HepG2 (cell line): ENCODE measurements at regions not wholly inside any gene's neighbourhood (a gene's known extent, or its start where the extent isn't known, plus 50 kb on each side); places are given as distances from the start of the nearest gene placed in this dataset.

ENCODE experiments used
- ATAC-seq: fragments of 200-7000 bp; cut with Tn5 transposase; 3 replicates; pipeline ENCODE4 v1.9.1; 2020; ENCODE audit warnings: mild to moderate bottlenecking, moderate library complexity
- BruUV-seq: library from RNA; stranded (reverse); fragments of 400-500 nt; replicated peaks from 2 replicates; lab custom pipeline; 2021; lab: Mats Ljungman, UMichigan
- CTCF ChIA-PET: fragments of 300-600 bp; formaldehyde crosslinking; extraction: SDS; loops from one replicate; lab custom pipeline; 2021; ENCODE audit warnings: low total read pairs, inconsistent platforms, low intra/inter-chr PET ratio; lab: Yijun Ruan, JAX
- POLR2A ChIA-PET: fragments of 350-600 bp; sonication (Branson Sonifier 250); formaldehyde crosslinking; loops from one replicate; lab custom pipeline; 2020; ENCODE audit warnings: antibody characterized with exemption, inconsistent platforms; lab: Yijun Ruan, JAX
- DNase-seq: peaks from one replicate; pipeline ENCODE4 v3.0.0-alpha.2; 2015; ENCODE audit warnings: low spot score
- FAIRE-seq: peaks from 3 replicates; lab custom pipeline; 2011; peaks lifted over from hg19 to GRCh38; lab: Jason Lieb, UNC
- H2AFZ ChIP-seq: one replicate; pipeline ENCODE4 v1.6.1; 2011; ENCODE audit warnings: low read length, inconsistent platforms
- H3K27ac ChIP-seq: fragments of 300-600 bp; 3 replicates; pipeline ENCODE4 v1.8.0; 2011; ENCODE audit warnings: mixed run types, mild to moderate bottlenecking, mixed read lengths, low read length, inconsistent platforms; ENCODE audit not compliant: insufficient read depth; ENCODE audit errors: extremely low read length
- H3K27me3 ChIP-seq, 2 experiments: fragments of 200-600 bp in 1 of 2; 2 replicates in 1 of 2; 3 replicates in 1 of 2; pipeline versions ENCODE4 v1.6.0 to v1.8.0; 2011; ENCODE audit warnings: low read length in 2 of 2, mild to moderate bottlenecking in 2 of 2, moderate library complexity in 2 of 2, inconsistent platforms in 1 of 2; ENCODE audit not compliant: insufficient read depth in 2 of 2, control insufficient read depth in 1 of 2
- H3K36me3 ChIP-seq, 2 experiments: fragments of 200-600 bp in 1 of 2; replicated peaks in 1 of 2; 2 replicates in 1 of 2; 3 replicates in 1 of 2; pipeline versions ENCODE4 v1.5.1 to v1.8.0; 2011; ENCODE audit warnings: low read length in 2 of 2, inconsistent platforms in 1 of 2; ENCODE audit not compliant: insufficient read depth in 2 of 2, control insufficient read depth in 1 of 2
- H3K4me1 ChIP-seq: 2 replicates; pipeline ENCODE4 v1.5.1; 2012; ENCODE audit warnings: low read length, inconsistent platforms; ENCODE audit not compliant: insufficient read depth
- H3K4me2 ChIP-seq: 2 replicates; pipeline ENCODE4 v1.6.0; 2011; ENCODE audit warnings: low read depth, low read length, inconsistent platforms
- H3K4me3 ChIP-seq, 3 experiments: fragments of 200-600 bp in 1 of 3; sonication (generic), shearing (Covaris generic) in 1 of 3; replicated peaks in 1 of 3; 2 replicates each; pipeline ENCODE4 v1.5.1; 2011 to 2016; ENCODE audit warnings: low read length in 3 of 3, inconsistent platforms in 2 of 3, low read depth in 2 of 3, mild to moderate bottlenecking in 2 of 3, control low read depth in 1 of 3, mixed read lengths in 1 of 3; ENCODE audit not compliant: insufficient read depth in 1 of 3
- H3K79me2 ChIP-seq: one replicate; pipeline ENCODE4 v1.6.1; 2011; ENCODE audit warnings: low read length, inconsistent platforms; ENCODE audit not compliant: insufficient read depth
- H3K9ac ChIP-seq: 2 replicates; pipeline ENCODE4 v1.6.0; 2011; ENCODE audit warnings: mild to moderate bottlenecking, low read depth, low read length, inconsistent platforms; ENCODE audit not compliant: insufficient read depth
- H3K9me3 ChIP-seq: 2 replicates; pipeline ENCODE4 v1.5.1; 2012; ENCODE audit warnings: mild to moderate bottlenecking, low read length
- H4K20me1 ChIP-seq: 2 replicates; pipeline ENCODE4 v1.6.0; 2011; ENCODE audit warnings: inconsistent platforms, mild to moderate bottlenecking, low read length, moderate library complexity; ENCODE audit not compliant: insufficient read depth
- CCAR2 ChIP-seq: fragments of 200-400 bp; formaldehyde crosslinking; optimal IDR thresholded peaks from 2 replicates; pipeline ENCODE3; 2018; ENCODE audit warnings: low read depth, mild to moderate bottlenecking, low read length, moderate library complexity
- JARID2 ChIP-seq: sonication (generic); formaldehyde crosslinking; IDR thresholded peaks from 2 replicates; pipeline ENCODE4 v1.8.1; 2023; ENCODE audit warnings: missing genetic modification reagents, inconsistent platforms; ENCODE audit not compliant: insufficient replicate concordance
- KAT7 ChIP-seq: IDR thresholded peaks from 2 replicates; pipeline ENCODE4 v1.6.1; 2018; ENCODE audit warnings: borderline replicate concordance, missing compliant biosample characterization
- RELA ChIP-seq: sonication (generic); formaldehyde crosslinking; IDR thresholded peaks from 2 replicates; pipeline ENCODE4 v1.4.0; 2020; ENCODE audit warnings: missing genetic modification reagents
- RFXAP ChIP-seq: sonication (generic); formaldehyde crosslinking; IDR thresholded peaks from 2 replicates; pipeline ENCODE4 v1.4.0; 2020; ENCODE audit warnings: missing genetic modification reagents, borderline replicate concordance
- SAP130 ChIP-seq: IDR thresholded peaks from 2 replicates; pipeline ENCODE4 v1.6.1; 2016; ENCODE audit warnings: low read depth
- SSRP1 ChIP-seq: IDR thresholded peaks from 2 replicates; pipeline ENCODE4 v1.6.1; 2016; ENCODE audit warnings: control low read depth
- ZNF44 ChIP-seq: sonication (generic); formaldehyde crosslinking; IDR thresholded peaks from 2 replicates; pipeline ENCODE4 v1.5.1; 2020; ENCODE audit warnings: mild to moderate bottlenecking, missing genetic modification reagents
- ZNF709 ChIP-seq: sonication (generic); formaldehyde crosslinking; IDR thresholded peaks from 2 replicates; pipeline ENCODE4 v1.5.0; 2020; ENCODE audit warnings: mild to moderate bottlenecking, missing genetic modification reagents
- ZNF772 ChIP-seq: sonication (generic); formaldehyde crosslinking; IDR thresholded peaks from 2 replicates; pipeline ENCODE4 v1.5.0; 2020; ENCODE audit warnings: mild to moderate bottlenecking, missing genetic modification reagents
- WGBS: methylation state at CpG from one replicate; pipeline ENCODE4 v1.1.6; 2017; ENCODE audit warnings: low lambda C conversion rate; 5-methylcytosine and 5-hydroxymethylcytosine counted together
- in situ Hi-C: cut with HindIII; loops from 2 replicates; pipeline ENCODE4 v1.10.0; 2017; ENCODE audit warnings: low pct_unique_long_range_greater_than_20kb; ENCODE audit not compliant: extremely low pct_ligation_motif_present
- intact Hi-C: fragments of 100-400 bp; cut with micrococcal nuclease; formaldehyde crosslinking; loops from one replicate; pipeline ENCODE4 v1.10.0; 2022; ENCODE audit not compliant: unreplicated experiment
- TF ChIP-seq, protein P1 (sequence below): sonication (generic); formaldehyde crosslinking; IDR thresholded peaks from 2 replicates; pipeline ENCODE4 v1.4.0; 2020; ENCODE audit warnings: missing genetic modification reagents
- TF ChIP-seq, protein P2 (sequence below): sonication (generic); formaldehyde crosslinking; IDR thresholded peaks from 2 replicates; pipeline ENCODE4 v1.5.1; 2020; ENCODE audit warnings: mild to moderate bottlenecking, missing genetic modification reagents, borderline replicate concordance
- TF ChIP-seq, protein P3 (sequence below): IDR thresholded peaks from 2 replicates; pipeline ENCODE4 v1.6.1; 2016; ENCODE audit warnings: missing biosample characterization, missing genetic modification reagents, low read depth
- TF ChIP-seq, protein P4 (sequence below): sonication (generic); formaldehyde crosslinking; IDR thresholded peaks from 2 replicates; pipeline ENCODE4 v1.5.0; 2020; ENCODE audit warnings: missing genetic modification reagents
- TF ChIP-seq, protein P5 (sequence below): sonication (generic); formaldehyde crosslinking; IDR thresholded peaks from 2 replicates; pipeline ENCODE4 v1.8.0; 2023; ENCODE audit warnings: mild to moderate bottlenecking, missing genetic modification reagents
- TF ChIP-seq, protein P6 (sequence below): sonication (generic); formaldehyde crosslinking; conservative IDR thresholded peaks from 2 replicates; pipeline ENCODE4 v1.5.0; 2020; ENCODE audit warnings: missing genetic modification reagents
- TF ChIP-seq, protein P7 (sequence below): IDR thresholded peaks from 2 replicates; pipeline ENCODE4 v1.6.1; 2016; ENCODE audit warnings: mild to moderate bottlenecking

DNA sequence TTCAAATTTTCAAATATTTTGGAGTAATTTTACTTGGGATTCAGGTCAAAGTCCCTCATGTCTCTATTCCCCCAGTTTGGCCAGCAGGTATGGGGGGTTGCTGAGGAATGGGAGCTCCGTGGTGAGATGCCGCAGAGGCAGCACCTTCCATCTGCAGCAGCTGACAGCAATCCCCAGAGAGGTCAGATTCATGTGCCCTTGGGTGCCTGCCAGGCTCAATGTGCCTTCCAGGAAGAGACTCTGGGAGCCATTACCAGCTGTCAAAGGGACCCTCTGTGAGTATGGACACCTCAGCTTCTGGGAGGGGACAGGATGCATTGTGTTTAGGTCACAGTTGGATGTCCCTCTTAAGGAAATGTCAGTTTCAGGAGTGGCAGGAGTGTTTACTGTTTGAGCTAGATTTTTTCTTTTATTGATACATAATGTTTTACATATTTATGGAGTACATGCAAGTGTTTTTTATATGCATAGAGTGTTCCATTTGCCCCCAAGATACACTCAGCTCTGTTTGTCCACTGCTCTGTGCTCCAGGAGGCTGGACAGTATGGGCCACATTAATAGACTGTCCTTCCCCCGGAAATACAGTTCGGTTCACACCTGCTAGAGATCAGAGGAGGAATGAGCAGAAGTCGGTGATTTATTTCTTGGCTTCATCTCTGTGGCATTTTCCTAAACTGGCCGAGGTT is 75.3 kb upstream of the GRB10 start:
- no peak for FAIRE-seq
- CTCF ChIA-PET = no interaction called here

More for the DNA sequence above, 75.3 kb upstream of the GRB10 start:
- no TSS peak for BruUV-seq
- Histone ChIP-seq H3K27ac (no peak overlapping the region), H3K9ac (no peak overlapping the region), H3K79me2 (no peaks in the 10 kb centered on the region), H3K36me3 (no peaks in the 10 kb centered on the region), H3K4me2 (no peak overlapping the region), H3K4me1 (no peaks in the 10 kb centered on the region), H2AFZ (no peak overlapping the region), H4K20me1 (no peaks in the 10 kb centered on the region), H3K9me3 (no peaks in the 10 kb centered on the region), H3K27me3 (no peaks in the 10 kb centered on the region; a peak in 2 of 5 replicates), H3K4me3 (no peak overlapping the region)
- DNase-seq (no peak), ATAC-seq (no peak)
- WGBS = 6% methylated on average over 6 of the region's 6 CpGs
- intact Hi-C loops (no loop called here), in situ Hi-C loops (no loop called here)
- POLR2A ChIA-PET = no interaction called here
- TF ChIP-seq ZNF772 (no peak), KAT7 (CRISPR knock-in tag) (no peak), SAP130 (CRISPR knock-in tag) (no peak), SSRP1 (no peak), RFXAP (no peak), RELA (CRISPR knock-in tag) (no peak), ZNF44 (CRISPR knock-in tag) (no peak), ZNF709 (CRISPR knock-in tag) (no peak), JARID2 (CRISPR knock-in tag) (no peak), CCAR2 (no peak)
- TF ChIP-seq, protein P1, sequence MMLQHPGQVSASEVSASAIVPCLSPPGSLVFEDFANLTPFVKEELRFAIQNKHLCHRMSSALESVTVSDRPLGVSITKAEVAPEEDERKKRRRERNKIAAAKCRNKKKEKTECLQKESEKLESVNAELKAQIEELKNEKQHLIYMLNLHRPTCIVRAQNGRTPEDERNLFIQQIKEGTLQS (CRISPR knock-in tag) = no peak
- TF ChIP-seq, protein P2, sequence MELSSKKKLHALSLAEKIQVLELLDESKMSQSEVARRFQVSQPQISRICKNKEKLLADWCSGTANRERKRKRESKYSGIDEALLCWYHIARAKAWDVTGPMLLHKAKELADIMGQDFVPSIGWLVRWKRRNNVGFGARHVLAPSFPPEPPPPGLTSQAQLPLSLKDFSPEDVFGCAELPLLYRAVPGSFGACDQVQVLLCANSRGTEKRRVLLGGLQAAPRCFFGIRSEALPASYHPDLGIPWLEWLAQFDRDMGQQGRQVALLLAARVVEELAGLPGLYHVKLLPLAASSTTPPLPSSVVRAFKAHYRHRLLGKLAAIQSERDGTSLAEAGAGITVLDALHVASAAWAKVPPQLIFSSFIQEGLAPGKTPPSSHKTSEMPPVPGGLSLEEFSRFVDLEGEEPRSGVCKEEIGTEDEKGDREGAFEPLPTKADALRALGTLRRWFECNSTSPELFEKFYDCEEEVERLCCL = no peak
- TF ChIP-seq, protein P3, sequence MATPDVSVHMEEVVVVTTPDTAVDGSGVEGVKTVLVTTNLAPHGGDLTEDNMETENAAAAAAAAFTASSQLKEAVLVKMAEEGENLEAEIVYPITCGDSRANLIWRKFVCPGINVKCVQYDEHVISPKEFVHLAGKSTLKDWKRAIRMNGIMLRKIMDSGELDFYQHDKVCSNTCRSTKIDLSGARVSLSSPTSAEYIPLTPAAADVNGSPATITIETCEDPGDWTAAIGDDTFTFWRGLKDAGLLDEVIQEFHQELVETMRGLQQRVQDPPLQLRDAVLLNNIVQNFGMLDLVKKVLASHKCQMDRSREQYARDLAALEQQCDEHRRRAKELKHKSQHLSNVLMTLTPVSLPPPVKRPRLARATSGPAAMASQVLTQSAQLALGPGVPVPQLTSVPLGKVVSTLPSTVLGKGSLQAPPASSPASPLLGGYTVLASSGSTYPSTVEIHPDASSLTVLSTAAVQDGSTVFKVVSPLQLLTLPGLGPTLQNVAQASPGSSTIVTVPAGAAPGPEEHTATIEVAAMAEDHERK (CRISPR knock-in tag) = no peak
- TF ChIP-seq, protein P4, sequence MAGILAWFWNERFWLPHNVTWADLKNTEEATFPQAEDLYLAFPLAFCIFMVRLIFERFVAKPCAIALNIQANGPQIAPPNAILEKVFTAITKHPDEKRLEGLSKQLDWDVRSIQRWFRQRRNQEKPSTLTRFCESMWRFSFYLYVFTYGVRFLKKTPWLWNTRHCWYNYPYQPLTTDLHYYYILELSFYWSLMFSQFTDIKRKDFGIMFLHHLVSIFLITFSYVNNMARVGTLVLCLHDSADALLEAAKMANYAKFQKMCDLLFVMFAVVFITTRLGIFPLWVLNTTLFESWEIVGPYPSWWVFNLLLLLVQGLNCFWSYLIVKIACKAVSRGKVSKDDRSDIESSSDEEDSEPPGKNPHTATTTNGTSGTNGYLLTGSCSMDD (CRISPR knock-in tag) = no peak
- TF ChIP-seq, protein P5, sequence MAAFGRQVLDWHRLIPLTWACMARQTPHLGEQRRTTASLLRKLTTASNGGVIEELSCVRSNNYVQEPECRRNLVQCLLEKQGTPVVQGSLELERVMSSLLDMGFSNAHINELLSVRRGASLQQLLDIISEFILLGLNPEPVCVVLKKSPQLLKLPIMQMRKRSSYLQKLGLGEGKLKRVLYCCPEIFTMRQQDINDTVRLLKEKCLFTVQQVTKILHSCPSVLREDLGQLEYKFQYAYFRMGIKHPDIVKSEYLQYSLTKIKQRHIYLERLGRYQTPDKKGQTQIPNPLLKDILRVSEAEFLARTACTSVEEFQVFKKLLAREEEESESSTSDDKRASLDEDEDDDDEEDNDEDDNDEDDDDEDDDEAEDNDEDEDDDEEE (CRISPR knock-in tag) = no peak
- TF ChIP-seq, protein P6, sequence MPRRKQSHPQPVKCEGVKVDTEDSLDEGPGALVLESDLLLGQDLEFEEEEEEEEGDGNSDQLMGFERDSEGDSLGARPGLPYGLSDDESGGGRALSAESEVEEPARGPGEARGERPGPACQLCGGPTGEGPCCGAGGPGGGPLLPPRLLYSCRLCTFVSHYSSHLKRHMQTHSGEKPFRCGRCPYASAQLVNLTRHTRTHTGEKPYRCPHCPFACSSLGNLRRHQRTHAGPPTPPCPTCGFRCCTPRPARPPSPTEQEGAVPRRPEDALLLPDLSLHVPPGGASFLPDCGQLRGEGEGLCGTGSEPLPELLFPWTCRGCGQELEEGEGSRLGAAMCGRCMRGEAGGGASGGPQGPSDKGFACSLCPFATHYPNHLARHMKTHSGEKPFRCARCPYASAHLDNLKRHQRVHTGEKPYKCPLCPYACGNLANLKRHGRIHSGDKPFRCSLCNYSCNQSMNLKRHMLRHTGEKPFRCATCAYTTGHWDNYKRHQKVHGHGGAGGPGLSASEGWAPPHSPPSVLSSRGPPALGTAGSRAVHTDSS (CRISPR knock-in tag) = no peak
- TF ChIP-seq, protein P7, sequence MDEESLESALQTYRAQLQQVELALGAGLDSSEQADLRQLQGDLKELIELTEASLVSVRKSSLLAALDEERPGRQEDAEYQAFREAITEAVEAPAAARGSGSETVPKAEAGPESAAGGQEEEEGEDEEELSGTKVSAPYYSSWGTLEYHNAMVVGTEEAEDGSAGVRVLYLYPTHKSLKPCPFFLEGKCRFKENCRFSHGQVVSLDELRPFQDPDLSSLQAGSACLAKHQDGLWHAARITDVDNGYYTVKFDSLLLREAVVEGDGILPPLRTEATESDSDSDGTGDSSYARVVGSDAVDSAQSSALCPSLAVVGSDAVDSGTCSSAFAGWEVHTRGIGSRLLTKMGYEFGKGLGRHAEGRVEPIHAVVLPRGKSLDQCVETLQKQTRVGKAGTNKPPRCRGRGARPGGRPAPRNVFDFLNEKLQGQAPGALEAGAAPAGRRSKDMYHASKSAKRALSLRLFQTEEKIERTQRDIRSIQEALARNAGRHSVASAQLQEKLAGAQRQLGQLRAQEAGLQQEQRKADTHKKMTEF (CRISPR knock-in tag) = no peak
- TF ChIP-seq, all 625 proteins: peak for 0
